Small intestine (tissue), 7 donors: ENCODE measurements at regions not wholly inside any gene's neighbourhood (a gene's known extent, or its start where the extent isn't known, plus 50 kb on each side); places are given as distances from the start of the nearest gene placed in this dataset.
A peak's percentile ranks its signal among the peaks of the same experiment; 100 is the strongest.

Source experiments
- DNase-seq, 2 donors: peaks; one replicate each; pipeline versions ENCODE4 v3.0.0 to v3.0.0-alpha.2; 2013
- FAIRE-seq: peaks from 2 replicates; lab custom pipeline; 2012; peaks lifted over from hg19 to GRCh38; lab: Jason Lieb, UNC
- H3K27ac ChIP-seq, 3 donors: one replicate each; pipeline ENCODE4 v1.5.1; 2013; ENCODE audit warnings: low read length in 2 of 3, mild to moderate bottlenecking in 2 of 3, control low read depth in 1 of 3, inconsistent platforms in 1 of 3, low read depth in 1 of 3, moderate library complexity in 1 of 3
- H3K27me3 ChIP-seq, 3 donors: one replicate each; pipeline ENCODE4 v1.6.1; 2013; ENCODE audit warnings: low read length in 3 of 3, inconsistent platforms in 1 of 3; ENCODE audit not compliant: control insufficient read depth in 3 of 3, insufficient read depth in 3 of 3
- H3K36me3 ChIP-seq, 3 donors: one replicate each; pipeline ENCODE4 v1.6.1; 2013; ENCODE audit warnings: low read length in 3 of 3, inconsistent platforms in 1 of 3, low read depth in 1 of 3, mild to moderate bottlenecking in 1 of 3, moderate library complexity in 1 of 3; ENCODE audit not compliant: control insufficient read depth in 3 of 3, insufficient read depth in 2 of 3
- H3K4me1 ChIP-seq, 3 donors: one replicate each; pipeline ENCODE4 v1.6.1; 2013; ENCODE audit warnings: low read length in 2 of 3, inconsistent platforms in 1 of 3, low read depth in 1 of 3, mild to moderate bottlenecking in 1 of 3, moderate library complexity in 1 of 3; ENCODE audit not compliant: control insufficient read depth in 3 of 3, insufficient read depth in 2 of 3
- H3K4me3 ChIP-seq, 3 donors: one replicate each; pipeline ENCODE4 v1.5.1; 2013; ENCODE audit warnings: low read length in 3 of 3, control low read depth in 1 of 3, inconsistent platforms in 1 of 3, low read depth in 1 of 3, mild to moderate bottlenecking in 1 of 3, moderate library complexity in 1 of 3
- H3K9me3 ChIP-seq, 2 donors: one replicate each; pipeline ENCODE4 v1.6.1; 2013; ENCODE audit warnings: low read depth in 1 of 2, low read length in 1 of 2; ENCODE audit not compliant: control insufficient read depth in 2 of 2, insufficient read depth in 1 of 2
- WGBS, 3 donors: extraction: QIAGEN DNeasy Blood & Tissue Kit; methylation state at CpG; one replicate each; pipeline ENCODE4 v1.1.7; 2013; 5-methylcytosine and 5-hydroxymethylcytosine counted together
- donor health status: healthy with polysubstance abuse.
- donor health status: control.
- donor health status: control.
- donor health status: Bipolar disorder and iron deficiency.
- donor health status: healthy.

DNA sequence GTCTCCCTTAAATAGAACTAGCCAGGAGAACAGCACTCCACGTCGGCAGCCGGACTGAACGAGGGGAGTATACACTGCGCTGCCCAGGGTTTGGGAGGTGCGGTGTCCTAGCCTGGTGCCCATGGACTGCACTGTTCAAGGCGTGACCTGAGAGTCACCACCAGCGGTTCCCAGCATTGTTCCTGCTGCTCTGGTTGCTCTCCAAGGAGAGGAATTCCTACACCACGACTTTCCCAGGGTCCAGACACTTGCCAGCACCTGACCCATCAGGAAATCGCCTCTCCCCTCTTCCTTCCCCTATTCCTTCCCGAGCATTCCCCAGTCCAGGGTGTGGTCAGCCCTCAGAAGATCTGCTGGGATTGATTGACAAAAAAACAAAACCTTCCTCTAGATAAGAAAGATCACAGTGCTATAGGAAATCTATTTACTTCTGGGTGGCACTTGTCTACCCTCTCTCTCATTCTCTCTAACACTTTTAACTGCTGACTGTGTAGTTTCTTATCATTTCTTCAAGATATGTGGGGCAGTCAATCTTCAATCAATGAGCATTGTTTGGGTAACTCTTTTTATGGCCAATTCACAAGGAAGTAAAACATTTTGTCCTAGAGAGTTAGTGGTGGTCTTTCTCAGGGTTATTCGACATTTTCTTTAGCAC lies 297.8 kb upstream of the ACTBL2 start:
- 51 to 64% (median 54%) methylated on average over 11 to 12 of the region's 12 CpGs for WGBS, 3 donors
- H3K27ac ChIP-seq: no peak overlapping the region

DNA sequence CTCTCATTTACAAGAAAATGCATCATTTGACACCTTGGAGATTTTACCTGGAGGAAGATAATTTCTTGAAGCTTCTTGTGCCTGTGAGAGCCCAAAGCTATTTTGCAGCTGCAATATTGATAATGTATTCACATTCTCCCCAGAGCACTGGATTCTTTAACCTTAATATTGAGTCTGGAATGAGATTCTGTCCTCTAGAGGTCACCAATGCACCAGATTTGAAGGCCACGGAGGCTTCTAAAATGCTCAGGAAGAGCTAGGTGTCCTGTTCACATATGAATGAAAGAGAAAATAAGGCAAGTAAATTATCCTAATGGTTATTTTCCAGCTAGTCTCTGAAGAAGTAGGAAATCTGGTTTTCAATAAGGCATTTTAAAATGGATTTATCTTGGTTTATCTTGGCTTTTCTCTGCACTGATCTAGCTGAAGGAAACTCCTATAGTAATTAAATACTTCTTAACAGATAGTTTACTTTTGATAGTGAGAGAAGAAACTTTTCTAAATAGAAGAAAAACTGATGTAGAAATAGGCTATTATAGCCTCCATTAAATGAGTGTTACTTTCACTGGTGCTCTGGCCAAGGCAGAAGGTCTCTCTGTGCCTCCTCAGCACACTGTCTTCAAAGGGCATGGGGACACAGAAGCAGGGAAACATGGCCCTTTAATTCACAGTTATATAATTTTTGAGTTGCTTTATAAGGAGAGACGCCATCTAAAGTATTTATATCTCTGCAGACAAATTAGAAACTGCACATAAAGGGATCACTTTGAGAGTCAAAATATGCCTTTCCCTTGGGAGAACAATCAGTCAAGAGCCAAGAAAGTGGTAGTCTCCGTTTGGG lies 297.0 kb upstream of the ACTBL2 start:
- Histone ChIP-seq H3K4me1 (peaks cover 0 to 14% (median 0%) of the 10 kb centered on the region in 3 donors), H3K27me3 (no peaks in the 10 kb centered on the region), H3K27ac (no peak overlapping the region), H3K36me3 (no peaks in the 10 kb centered on the region), H3K9me3 (no peaks in the 10 kb centered on the region), H3K4me3 (no peak overlapping the region)
- WGBS, 3 donors: 24 to 35% (median 26%) methylated on average over 3 of the region's 3 CpGs
- DNase-seq (peak; percentile 45 to 62), FAIRE-seq (peak; percentile 19)

More for the DNA sequence above, 297.8 kb upstream of the ACTBL2 start:
- H3K9me3 ChIP-seq: no peaks in the 10 kb centered on the region
- no peak overlapping the region for H3K4me3 ChIP-seq
- peaks cover 0 to 14% (median 0%) of the 10 kb centered on the region in 3 donors for H3K4me1 ChIP-seq
- DNase-seq (no peak), FAIRE-seq (no peak)
- H3K36me3 ChIP-seq: no peaks in the 10 kb centered on the region
- H3K27me3 ChIP-seq: no peaks in the 10 kb centered on the region

DNA sequence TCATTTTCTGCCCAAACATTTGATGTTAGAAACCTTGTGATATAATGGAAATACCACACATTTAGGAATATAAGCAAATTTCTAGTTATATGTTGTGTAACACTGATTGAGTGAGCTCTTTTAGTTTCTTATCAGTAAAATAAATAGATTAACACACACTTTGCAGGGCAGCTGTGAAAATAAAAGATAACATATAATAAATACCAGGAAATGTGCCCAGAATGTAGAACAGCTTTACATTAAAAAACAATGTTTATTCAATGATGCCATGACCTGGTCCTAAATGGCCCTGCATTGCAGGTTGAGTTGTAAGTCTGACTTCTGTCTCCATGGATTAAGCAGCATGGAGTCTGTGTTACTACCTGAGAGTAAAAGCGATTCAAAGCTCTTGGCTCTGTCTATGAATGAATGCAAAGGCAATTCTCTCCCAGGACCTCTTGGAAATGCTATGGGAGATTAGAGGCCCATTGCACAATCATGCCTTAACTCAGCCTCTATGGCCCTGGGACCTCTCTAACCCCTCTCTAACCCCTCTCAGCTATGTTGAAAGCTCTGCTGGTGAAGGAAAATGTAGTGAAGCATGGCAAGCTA lies 296.0 kb upstream of the ACTBL2 start:
- H3K27ac ChIP-seq: no peak overlapping the region
- FAIRE-seq: no peak

DNA sequence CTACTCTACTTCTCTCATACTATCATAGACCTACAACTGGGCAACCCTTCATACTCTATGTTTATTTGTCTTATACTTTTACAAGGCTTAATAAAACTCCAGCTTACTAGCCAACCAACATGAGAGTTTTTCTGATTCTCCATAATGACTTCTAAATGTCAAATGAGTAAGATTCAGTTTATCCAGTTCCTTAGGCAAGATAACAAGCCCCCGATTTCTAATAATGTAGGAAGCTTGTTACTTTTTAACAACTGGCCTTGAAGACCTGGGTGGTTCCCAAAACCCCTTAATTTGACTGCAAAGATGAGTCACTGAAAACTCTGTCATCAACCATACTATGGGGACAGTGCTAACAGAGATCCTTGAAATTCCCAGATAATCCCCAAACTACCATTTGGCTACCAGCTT lies 294.6 kb upstream of the ACTBL2 start:
- 36 to 71% (median 49%) methylated on average over 1 of the region's 1 CpG for WGBS, 3 donors
- Histone ChIP-seq H3K4me1 (peaks cover 0 to 14% (median 0%) of the 10 kb centered on the region in 3 donors), H3K27ac (no peak overlapping the region), H3K27me3 (no peaks in the 10 kb centered on the region), H3K36me3 (no peaks in the 10 kb centered on the region), H3K4me3 (no peak overlapping the region), H3K9me3 (no peaks in the 10 kb centered on the region)
- FAIRE-seq (no peak), DNase-seq (no peak)

More for the DNA sequence above, 296.0 kb upstream of the ACTBL2 start:
- peak; percentile 3 to 26 for DNase-seq
- Histone ChIP-seq H3K4me3 (no peak overlapping the region), H3K4me1 (peaks cover 0 to 14% (median 0%) of the 10 kb centered on the region in 3 donors), H3K9me3 (no peaks in the 10 kb centered on the region), H3K27me3 (no peaks in the 10 kb centered on the region), H3K36me3 (no peaks in the 10 kb centered on the region)
- WGBS, 3 donors: 9 to 51% (median 39%) methylated on average over 1 of the region's 1 CpG

DNA sequence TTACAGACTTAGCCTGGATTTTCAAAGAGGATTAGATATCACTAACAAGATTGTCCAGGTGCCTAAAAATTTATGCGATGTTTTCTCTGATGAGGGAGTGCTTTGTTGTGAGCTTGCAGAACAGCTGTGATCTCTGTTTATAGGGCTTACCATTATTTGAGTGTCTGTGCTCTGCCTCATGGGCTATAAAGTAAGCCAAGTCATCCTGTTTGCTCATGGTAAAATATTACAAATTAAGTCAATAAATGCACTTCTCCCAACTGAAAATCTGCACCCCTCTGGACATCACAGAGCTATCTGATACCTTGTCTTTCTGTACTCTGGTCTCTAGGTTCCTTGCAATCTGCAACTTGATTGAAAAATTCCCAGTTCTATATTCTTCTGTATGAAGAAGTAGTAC lies 293.4 kb upstream of the ACTBL2 start:
- Histone ChIP-seq H3K4me3 (no peak overlapping the region), H3K27ac (no peak overlapping the region), H3K4me1 (peaks cover 0 to 14% (median 0%) of the 10 kb centered on the region in 3 donors), H3K9me3 (no peaks in the 10 kb centered on the region), H3K36me3 (no peaks in the 10 kb centered on the region), H3K27me3 (no peaks in the 10 kb centered on the region)
- peak in 1 of 2 donors; percentile 8 for DNase-seq
- WGBS, 3 donors: 29 to 54% (median 49%) methylated on average over 1 of the region's 1 CpG
- no peak for FAIRE-seq

DNA sequence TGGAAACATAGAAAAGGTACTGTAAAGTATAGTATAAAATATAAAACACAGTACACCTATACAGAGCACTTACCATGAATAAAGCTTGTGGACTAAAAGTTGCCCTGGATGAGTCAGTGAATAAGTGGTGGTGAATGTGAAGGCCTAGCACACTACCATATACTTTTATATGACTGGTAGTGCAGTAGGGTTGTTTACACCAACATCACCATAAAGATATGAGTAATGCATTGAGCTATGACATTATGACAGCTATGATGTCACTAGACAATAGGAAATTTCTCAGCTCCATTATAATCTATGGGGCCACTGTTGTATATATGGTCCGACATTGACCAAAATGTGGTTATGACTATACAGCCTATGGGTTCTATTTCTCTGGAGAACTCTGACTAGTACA lies 291.8 kb upstream of the ACTBL2 start:
- Histone ChIP-seq H3K4me1 (peaks cover 0 to 5% (median 0%) of the 10 kb centered on the region in 3 donors), H3K9me3 (no peaks in the 10 kb centered on the region), H3K27ac (no peak overlapping the region), H3K4me3 (no peak overlapping the region), H3K36me3 (no peaks in the 10 kb centered on the region), H3K27me3 (no peaks in the 10 kb centered on the region)
- FAIRE-seq: no peak
- no peak for DNase-seq
- WGBS, 3 donors: 92 to 97% (median 93%) methylated on average over 1 of the region's 1 CpG

DNA sequence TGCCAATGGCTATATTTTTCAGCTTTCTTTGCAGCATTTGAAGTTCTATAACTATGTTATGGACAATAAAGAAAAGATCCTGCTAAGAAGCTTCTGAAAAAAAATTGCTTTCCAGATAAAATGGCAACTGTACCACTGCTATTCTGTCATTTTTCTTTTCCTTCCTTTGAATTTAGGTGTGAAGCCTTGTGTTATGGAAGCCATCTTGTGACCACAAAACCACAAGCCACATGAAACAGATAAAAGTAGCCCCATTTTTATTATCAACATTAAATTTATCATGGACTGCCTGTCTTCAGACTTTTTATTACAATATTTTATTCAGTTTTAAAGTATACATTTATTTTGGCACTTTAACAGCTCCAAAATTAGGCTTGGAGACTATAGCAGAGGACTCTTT lies 289.9 kb upstream of the ACTBL2 start:
- Histone ChIP-seq H3K9me3 (no peaks in the 10 kb centered on the region), H3K4me1 (no peaks in the 10 kb centered on the region), H3K4me3 (no peak overlapping the region), H3K27ac (no peak overlapping the region), H3K27me3 (no peaks in the 10 kb centered on the region), H3K36me3 (no peaks in the 10 kb centered on the region)
- FAIRE-seq (no peak), DNase-seq (no peak)

DNA sequence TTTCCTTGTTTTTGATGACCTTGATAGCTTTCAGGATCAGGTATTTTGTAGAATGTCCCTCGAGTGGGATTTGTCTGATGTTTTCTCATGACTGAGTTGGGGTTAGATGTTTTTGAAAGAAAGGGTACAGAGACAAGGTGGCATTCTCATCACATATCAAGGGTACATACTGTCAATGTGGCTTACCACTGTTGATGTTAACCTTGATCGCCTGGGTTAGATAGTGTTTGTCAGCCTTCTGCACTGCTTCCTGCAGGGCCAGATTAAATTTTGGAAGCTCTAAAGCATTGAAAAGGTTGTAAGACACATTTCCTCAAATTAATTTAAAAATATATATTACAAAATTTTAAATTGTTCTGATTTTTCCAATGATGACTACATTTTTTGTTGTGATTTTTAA lies 287.4 kb upstream of the ACTBL2 start:
- no peaks in the 10 kb centered on the region for H3K27me3 ChIP-seq
- H3K4me1 ChIP-seq: no peaks in the 10 kb centered on the region
- no peaks in the 10 kb centered on the region for H3K9me3 ChIP-seq
- DNase-seq: no peak
- H3K27ac ChIP-seq: no peak overlapping the region
- H3K4me3 ChIP-seq: no peak overlapping the region
- no peaks in the 10 kb centered on the region for H3K36me3 ChIP-seq
- 63 to 65% (median 64%) methylated on average over 2 of the region's 2 CpGs for WGBS, 3 donors
- no peak for FAIRE-seq
